ENCODE measurements at regions not wholly inside any gene's neighbourhood (a gene's known extent, or its start where the extent isn't known, plus 50 kb on each side); places are given as distances from the start of the nearest gene placed in this dataset.

- TF ChIP-seq POLR2A (IDR thresholded peaks at IDR 0.05) (no peak), CTCF (IDR thresholded peaks at IDR 0.05) (no peak)
Measured at GRCh38 chr6:82567621-82568020, 204.0 kb downstream of the TPBG start.
